Progenitor cell of endocrine pancreas (in vitro differentiated cells): ENCODE measurements at regions not wholly inside any gene's neighbourhood (a gene's known extent, or its start where the extent isn't known, plus 50 kb on each side); places are given as distances from the start of the nearest gene placed in this dataset.

Experiments
- DNase-seq: peaks from one replicate; pipeline ENCODE4 v3.0.0; 2021; ENCODE audit warnings: low spot score; ENCODE audit not compliant: unreplicated experiment
- H3K27ac Mint-ChIP-seq: 2 replicates; pipeline ENCODE4 v1.8.0; 2021; ENCODE audit warnings: mild to moderate bottlenecking, moderate library complexity, mixed read lengths
- H3K27me3 Mint-ChIP-seq: 2 replicates; pipeline ENCODE4 v1.8.0; 2021; ENCODE audit warnings: mixed read lengths
- H3K36me3 Mint-ChIP-seq: 2 replicates; pipeline ENCODE4 v1.8.0; 2022; ENCODE audit warnings: mixed read lengths; ENCODE audit not compliant: insufficient read depth
- H3K4me1 Mint-ChIP-seq: 2 replicates; pipeline ENCODE4 v1.8.0; 2021; ENCODE audit warnings: low read depth, mixed read lengths
- H3K4me3 Mint-ChIP-seq: 2 replicates; pipeline ENCODE4 v1.8.0; 2021; ENCODE audit warnings: low read depth, mild to moderate bottlenecking, moderate library complexity, mixed read lengths
- H3K9me3 Mint-ChIP-seq: 2 replicates; pipeline ENCODE4 v1.8.0; 2021; ENCODE audit warnings: low read depth, mixed read lengths
- TF ChIP-seq, protein P1 (sequence below): fragments of 200-600 bp; sonication (generic); IDR thresholded peaks from one replicate; pipeline ENCODE4 v1.5.0; 2021; ENCODE audit warnings: antibody characterized with exemption, mild to moderate bottlenecking; ENCODE audit not compliant: unreplicated experiment

GRCh38 chr1:43009274-43009673 lies 50.6 kb upstream of the SLC2A1 start:
- H3K36me3 Mint-ChIP-seq = no peaks in the 10 kb centered on the region

DNA sequence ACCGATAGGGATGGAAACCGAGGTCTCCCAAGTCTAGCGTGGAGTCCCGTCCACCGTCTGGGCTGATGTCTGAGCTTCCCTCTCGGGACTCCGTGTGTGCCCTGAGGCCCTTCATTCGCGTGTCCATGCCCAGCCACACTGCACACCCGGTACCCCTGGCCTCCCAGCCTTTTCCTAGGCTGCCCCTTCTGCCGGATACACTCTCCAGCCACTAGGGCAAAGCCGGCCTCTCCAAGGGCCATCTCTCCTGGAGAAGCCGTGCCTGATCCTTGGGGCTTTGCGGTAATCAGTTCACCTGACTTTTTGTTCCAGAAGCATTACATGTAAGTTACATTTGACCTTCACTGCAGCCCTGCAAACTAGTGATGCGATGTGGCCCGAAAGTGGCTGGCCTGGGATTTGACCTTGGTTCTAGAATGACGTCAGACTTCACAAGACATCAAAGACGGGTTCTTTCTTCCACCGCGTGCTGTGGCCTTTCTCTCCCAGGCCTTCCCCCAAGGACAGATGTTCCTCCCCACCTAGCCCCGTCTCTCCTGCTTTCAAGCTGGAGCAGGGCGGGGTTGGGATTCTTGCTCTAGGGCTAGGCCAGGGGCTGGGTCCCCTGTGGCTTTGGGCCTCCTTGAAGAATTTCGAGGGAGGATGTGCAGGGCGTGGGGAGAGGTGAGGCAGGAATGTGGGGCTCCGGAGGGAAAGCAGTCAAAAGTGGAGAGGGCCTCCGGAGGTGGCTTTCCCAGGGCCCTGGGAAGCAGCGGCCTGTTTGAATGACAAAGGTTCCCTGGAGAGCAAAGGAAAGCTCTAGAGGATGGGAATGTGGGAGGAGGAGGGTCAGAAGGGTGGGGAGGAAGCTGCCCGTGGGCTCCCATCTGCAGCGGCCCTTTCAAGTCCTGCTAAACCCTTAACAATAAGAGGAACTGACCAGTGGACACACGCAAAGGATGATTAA lies 49.7 kb upstream of the SLC2A1 start:
- peaks cover 23% of the 10 kb centered on the region for H3K4me1 Mint-ChIP-seq
- peaks cover 29% of the 10 kb centered on the region for H3K27me3 Mint-ChIP-seq
- peak overlapping the region; percentile 92 for H3K27ac Mint-ChIP-seq

More at GRCh38 chr1:43009274-43009673, 50.6 kb upstream of the SLC2A1 start:
- H3K4me3 Mint-ChIP-seq = no peak overlapping the region
- no peak for DNase-seq
- H3K4me1 Mint-ChIP-seq = peaks cover 23% of the 10 kb centered on the region
- H3K9me3 Mint-ChIP-seq = no peaks in the 10 kb centered on the region
- TF ChIP-seq, protein P1, sequence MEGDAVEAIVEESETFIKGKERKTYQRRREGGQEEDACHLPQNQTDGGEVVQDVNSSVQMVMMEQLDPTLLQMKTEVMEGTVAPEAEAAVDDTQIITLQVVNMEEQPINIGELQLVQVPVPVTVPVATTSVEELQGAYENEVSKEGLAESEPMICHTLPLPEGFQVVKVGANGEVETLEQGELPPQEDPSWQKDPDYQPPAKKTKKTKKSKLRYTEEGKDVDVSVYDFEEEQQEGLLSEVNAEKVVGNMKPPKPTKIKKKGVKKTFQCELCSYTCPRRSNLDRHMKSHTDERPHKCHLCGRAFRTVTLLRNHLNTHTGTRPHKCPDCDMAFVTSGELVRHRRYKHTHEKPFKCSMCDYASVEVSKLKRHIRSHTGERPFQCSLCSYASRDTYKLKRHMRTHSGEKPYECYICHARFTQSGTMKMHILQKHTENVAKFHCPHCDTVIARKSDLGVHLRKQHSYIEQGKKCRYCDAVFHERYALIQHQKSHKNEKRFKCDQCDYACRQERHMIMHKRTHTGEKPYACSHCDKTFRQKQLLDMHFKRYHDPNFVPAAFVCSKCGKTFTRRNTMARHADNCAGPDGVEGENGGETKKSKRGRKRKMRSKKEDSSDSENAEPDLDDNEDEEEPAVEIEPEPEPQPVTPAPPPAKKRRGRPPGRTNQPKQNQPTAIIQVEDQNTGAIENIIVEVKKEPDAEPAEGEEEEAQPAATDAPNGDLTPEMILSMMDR = no peak
- H3K27ac Mint-ChIP-seq = no peak overlapping the region
- peaks cover 33% of the 10 kb centered on the region for H3K27me3 Mint-ChIP-seq

More for the DNA sequence above, 49.7 kb upstream of the SLC2A1 start:
- TF ChIP-seq, protein P1 = peak; percentile 29
- no peak for DNase-seq
- H3K9me3 Mint-ChIP-seq = no peaks in the 10 kb centered on the region
- peak overlapping the region; percentile 29 for H3K4me3 Mint-ChIP-seq
- H3K36me3 Mint-ChIP-seq = no peaks in the 10 kb centered on the region
